Kidney epithelial cell (primary cell): ENCODE measurements at regions not wholly inside any gene's neighbourhood (a gene's known extent, or its start where the extent isn't known, plus 50 kb on each side); places are given as distances from the start of the nearest gene placed in this dataset.

Experiments used
- DNase-seq: peaks from one replicate; pipeline ENCODE4 v3.0.0-alpha.2; 2010; ENCODE audit warnings: low read depth
- H3K27me3 ChIP-seq: 2 replicates; pipeline ENCODE4 v1.6.0; 2011; ENCODE audit warnings: low read length; ENCODE audit not compliant: control insufficient read depth, insufficient read depth
- H3K36me3 ChIP-seq: 2 replicates; pipeline ENCODE4 v1.5.1; 2011; ENCODE audit warnings: low read length; ENCODE audit not compliant: control insufficient read depth, insufficient read depth
- H3K4me3 ChIP-seq: 2 replicates; pipeline ENCODE4 v1.5.1; 2011; ENCODE audit warnings: low read depth, mild to moderate bottlenecking, control low read depth, low read length
- TF ChIP-seq, protein P1 (sequence below): IDR thresholded peaks from 2 replicates; pipeline ENCODE4 v1.5.1; 2011; ENCODE audit warnings: mild to moderate bottlenecking, moderate library complexity, low read length, control low read depth, inconsistent platforms; ENCODE audit not compliant: insufficient read depth, poor library complexity, severe bottlenecking

DNA sequence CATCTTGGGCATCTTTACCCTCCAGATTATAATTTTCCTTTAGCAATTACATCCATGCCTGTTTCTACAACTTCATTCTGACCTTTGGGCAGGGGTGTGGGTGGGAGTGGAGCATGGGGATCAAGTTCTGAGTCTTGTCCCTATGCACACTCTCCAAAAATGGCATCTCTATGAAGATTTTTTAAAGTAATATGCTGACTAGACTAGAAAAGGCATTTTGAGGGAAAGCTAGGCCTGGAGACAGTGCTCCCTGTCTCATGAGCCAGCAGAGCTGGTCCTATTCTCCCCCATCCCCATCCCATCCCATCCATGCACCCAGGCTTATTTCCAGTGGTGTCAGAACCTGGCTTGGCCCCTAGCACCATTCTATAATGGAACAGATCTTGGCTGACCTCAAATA lies 398.0 kb upstream of the SLC24A2 start:
- no peaks in the 10 kb centered on the region for H3K27me3 ChIP-seq
- no peak for DNase-seq
- no peaks in the 10 kb centered on the region for H3K36me3 ChIP-seq
- TF ChIP-seq, protein P1, sequence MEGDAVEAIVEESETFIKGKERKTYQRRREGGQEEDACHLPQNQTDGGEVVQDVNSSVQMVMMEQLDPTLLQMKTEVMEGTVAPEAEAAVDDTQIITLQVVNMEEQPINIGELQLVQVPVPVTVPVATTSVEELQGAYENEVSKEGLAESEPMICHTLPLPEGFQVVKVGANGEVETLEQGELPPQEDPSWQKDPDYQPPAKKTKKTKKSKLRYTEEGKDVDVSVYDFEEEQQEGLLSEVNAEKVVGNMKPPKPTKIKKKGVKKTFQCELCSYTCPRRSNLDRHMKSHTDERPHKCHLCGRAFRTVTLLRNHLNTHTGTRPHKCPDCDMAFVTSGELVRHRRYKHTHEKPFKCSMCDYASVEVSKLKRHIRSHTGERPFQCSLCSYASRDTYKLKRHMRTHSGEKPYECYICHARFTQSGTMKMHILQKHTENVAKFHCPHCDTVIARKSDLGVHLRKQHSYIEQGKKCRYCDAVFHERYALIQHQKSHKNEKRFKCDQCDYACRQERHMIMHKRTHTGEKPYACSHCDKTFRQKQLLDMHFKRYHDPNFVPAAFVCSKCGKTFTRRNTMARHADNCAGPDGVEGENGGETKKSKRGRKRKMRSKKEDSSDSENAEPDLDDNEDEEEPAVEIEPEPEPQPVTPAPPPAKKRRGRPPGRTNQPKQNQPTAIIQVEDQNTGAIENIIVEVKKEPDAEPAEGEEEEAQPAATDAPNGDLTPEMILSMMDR = no peak
- H3K4me3 ChIP-seq = no peak overlapping the region

DNA sequence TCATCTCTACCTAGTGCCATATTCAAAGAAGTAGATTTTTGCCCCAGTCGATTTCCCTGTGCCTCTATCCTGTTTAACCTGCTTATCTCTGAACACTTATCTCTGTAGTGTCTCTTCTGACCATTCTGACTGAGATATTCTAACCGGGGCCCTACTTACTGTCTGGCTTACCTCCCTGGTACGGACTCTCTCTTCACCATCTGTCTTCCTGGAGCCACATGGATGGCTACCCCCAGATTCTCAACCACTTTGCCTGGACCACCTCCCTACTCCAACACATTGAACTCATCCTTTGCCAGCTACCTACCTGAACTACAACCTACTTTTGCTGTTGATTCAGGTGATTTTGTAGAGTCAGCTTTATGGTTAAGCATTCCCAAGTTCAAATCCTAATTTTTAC lies 397.4 kb upstream of the SLC24A2 start:
- no peak for DNase-seq
- TF ChIP-seq, protein P1 = no peak
- Histone ChIP-seq H3K4me3 (no peak overlapping the region), H3K27me3 (no peaks in the 10 kb centered on the region), H3K36me3 (no peaks in the 10 kb centered on the region)

DNA sequence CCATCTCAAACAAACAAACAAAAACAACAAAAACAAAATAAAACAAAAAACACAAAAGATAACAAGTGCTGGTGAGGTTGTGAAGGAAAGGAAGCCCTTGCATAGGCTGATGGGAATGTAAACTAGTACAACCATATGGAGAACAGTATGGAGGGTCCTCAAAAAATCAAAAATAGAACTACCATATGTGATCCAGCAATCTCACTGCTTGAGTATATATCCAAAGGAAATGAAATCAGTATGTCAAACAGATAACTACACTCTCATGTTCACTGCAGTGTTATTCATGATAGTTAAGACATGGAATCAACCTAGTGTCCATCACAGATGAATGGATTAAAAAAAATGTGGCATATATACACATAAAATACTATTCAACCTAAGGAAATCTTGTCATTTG lies 395.7 kb upstream of the SLC24A2 start:
- Histone ChIP-seq H3K36me3 (no peaks in the 10 kb centered on the region), H3K4me3 (no peak overlapping the region), H3K27me3 (no peaks in the 10 kb centered on the region)
- DNase-seq = no peak
- TF ChIP-seq, protein P1 = no peak

DNA sequence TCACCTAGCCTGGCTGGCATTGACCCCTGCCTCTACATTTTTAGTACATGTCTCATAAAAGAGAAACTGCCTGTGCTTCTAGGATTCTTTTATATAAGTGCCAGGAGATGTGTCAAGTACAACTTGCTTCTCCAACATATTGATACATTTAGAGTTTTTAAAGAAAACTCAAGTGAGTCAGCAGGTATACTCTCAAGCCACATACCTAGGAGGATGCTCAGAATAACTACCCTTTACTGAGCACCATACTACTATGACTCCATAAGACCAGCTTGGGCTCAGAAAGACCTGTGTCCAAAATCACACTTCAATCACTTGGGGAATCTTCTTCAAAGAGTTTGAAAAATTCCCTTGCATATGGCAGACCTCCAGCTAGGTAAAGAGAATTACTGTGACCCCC lies 389.8 kb upstream of the SLC24A2 start:
- Histone ChIP-seq H3K36me3 (no peaks in the 10 kb centered on the region), H3K27me3 (no peaks in the 10 kb centered on the region), H3K4me3 (no peak overlapping the region)
- no peak for DNase-seq
- TF ChIP-seq, protein P1 = no peak

DNA sequence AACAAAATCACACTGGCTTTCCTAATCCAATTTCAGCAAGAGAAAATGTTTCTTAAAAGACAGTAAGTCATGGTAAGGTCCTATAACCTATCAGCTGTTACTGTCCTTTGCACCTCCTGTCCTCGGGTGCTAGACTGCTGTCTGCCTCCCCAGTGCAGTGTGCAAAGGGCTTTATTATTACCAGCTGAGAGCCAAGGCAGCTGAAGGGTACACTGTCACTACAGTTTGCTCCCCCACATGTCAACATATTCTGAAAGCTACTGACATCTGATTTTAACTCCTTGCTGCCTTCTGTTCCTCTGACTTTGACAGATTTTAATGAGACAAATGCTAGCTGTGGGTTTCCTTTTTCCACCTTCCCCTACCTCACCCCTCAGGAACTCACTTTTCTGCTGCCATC lies 389.4 kb upstream of the SLC24A2 start:
- Histone ChIP-seq H3K36me3 (no peaks in the 10 kb centered on the region), H3K4me3 (no peak overlapping the region), H3K27me3 (no peaks in the 10 kb centered on the region)
- no peak for DNase-seq
- TF ChIP-seq, protein P1 = no peak

DNA sequence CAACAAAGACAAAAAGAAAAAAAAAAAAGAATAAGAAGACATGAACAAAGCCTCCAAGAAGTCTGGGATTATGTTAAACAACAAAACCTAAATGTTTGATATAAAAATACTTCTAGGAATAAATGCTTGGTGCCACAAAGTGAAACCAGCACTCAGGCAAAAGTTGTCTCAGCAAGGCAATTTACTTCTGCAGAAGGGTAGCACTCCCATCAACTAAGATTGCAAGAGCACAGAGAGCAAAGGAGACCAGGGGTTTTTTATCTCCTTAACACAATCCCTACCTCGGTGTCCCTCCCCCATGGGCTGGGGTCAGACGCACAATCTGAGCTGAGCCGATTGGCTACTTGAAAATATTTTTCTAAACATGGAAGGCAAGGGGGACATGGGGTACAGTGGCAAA lies 381.3 kb upstream of the SLC24A2 start:
- TF ChIP-seq, protein P1 = no peak

More for the DNA sequence above, 381.3 kb upstream of the SLC24A2 start:
- no peaks in the 10 kb centered on the region for H3K36me3 ChIP-seq
- DNase-seq = no peak
- no peak overlapping the region for H3K4me3 ChIP-seq
- no peaks in the 10 kb centered on the region for H3K27me3 ChIP-seq
